ENCODE measurements at regions not wholly inside any gene's neighbourhood (a gene's known extent, or its start where the extent isn't known, plus 50 kb on each side); places are given as distances from the start of the nearest gene placed in this dataset.

DNA sequence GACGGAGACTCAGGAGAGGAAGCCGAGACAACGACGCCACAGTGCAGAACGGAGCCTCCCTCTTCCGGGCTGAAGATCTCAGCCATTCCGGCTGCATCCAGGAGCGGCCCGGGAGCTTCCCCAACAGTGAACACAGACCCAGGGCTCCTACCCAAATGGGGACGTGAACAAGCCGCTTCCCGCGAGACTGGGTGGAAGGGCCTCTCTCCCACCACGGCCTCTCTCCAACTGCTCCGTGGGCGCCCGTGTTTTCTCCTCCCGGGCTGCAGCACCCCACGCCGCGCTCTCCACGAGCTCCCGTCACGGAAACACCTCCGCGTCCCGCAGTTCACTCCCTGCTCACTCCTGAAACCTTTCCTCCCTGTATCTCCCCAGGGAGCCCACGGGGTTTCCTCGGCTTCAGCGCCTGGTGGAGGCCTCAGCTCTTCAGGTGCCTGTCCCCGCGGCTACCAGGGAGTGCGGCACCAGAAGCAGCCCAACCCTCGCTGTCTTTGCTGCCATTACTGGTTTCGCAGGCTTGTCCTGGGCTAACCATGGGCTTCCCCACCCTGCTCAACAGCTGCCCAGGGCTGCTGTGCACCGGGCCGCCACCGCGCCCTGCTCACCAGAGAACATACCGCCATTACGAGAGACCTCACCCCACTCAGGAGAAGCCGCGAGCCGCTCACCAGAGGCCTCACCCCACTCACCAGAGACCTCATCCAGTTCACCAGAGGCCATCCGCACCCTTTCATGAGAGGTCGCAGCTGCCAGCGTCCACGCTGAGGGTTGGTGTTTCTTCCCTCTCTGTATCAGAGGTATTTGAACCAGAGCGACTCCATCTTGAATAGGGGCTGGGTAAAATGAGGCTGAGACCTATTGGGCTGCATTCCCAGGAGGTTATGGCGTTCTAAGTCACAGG lies 922.8 kb downstream of the QKI start:
- intact Hi-C loops (cut with micrococcal nuclease) = no loop called here
- Mint-ChIP-seq H3K4me3 (no peak overlapping the region), H3K36me3 (ENCODE audit: low read depth) (no peaks in the 10 kb centered on the region), H3K4me1 (no peaks in the 10 kb centered on the region), H3K9me3 (no peaks in the 10 kb centered on the region), H3K27ac (no peak overlapping the region), H3K27me3 (no peaks in the 10 kb centered on the region)
- no peak for DNase-seq

DNA sequence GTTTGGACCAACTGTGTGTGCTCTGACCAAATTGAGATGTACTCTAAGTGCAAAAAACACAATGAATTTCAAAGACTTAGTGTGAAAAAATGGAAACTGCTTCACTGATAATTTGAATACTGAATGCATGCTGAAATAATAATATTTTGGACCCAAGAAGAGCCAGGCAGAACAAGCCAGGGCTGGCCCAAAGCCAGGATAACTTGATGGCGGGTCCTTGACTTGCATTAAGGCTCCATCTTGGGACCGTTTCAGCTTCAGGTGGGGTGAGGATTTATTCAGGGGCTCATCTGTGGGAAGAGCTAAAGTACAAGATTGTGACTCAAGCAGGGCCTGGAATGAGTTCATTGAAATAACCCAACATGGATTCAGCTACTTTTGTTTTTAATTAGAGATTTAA lies 921.9 kb downstream of the QKI start:
- no peak overlapping the region for H3K4me3 Mint-ChIP-seq
- H3K4me1 Mint-ChIP-seq = no peaks in the 10 kb centered on the region
- H3K36me3 Mint-ChIP-seq (ENCODE audit: low read depth) = no peaks in the 10 kb centered on the region
- DNase-seq = no peak
- intact Hi-C loops (cut with micrococcal nuclease) = no loop called here
- no peaks in the 10 kb centered on the region for H3K9me3 Mint-ChIP-seq
- H3K27me3 Mint-ChIP-seq = no peaks in the 10 kb centered on the region
- H3K27ac Mint-ChIP-seq = no peak overlapping the region

DNA sequence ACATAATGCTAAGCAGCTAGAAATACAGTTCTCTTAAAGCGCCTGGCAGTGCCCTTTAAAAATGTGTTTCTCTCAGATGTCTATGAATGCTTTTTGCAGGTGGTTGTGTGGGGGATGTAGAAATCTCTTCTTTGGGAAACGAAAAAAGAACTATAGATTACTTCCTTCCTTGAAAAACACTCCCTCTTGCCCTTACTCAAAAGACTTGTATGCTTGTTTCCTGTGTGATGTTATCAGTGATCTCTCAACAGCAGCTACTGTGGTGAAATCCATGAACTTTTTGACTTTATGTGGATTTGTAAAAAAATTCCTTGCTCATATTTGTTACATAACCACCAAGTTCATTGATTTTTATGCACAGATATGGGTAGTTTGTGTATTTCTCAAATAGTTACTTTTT lies 916.5 kb downstream of the QKI start:
- Mint-ChIP-seq H3K4me3 (no peak overlapping the region), H3K27me3 (no peaks in the 10 kb centered on the region), H3K27ac (no peak overlapping the region), H3K36me3 (ENCODE audit: low read depth) (no peaks in the 10 kb centered on the region), H3K9me3 (no peaks in the 10 kb centered on the region), H3K4me1 (no peaks in the 10 kb centered on the region)
- intact Hi-C loops (cut with micrococcal nuclease) = no loop called here
- DNase-seq = no peak

DNA sequence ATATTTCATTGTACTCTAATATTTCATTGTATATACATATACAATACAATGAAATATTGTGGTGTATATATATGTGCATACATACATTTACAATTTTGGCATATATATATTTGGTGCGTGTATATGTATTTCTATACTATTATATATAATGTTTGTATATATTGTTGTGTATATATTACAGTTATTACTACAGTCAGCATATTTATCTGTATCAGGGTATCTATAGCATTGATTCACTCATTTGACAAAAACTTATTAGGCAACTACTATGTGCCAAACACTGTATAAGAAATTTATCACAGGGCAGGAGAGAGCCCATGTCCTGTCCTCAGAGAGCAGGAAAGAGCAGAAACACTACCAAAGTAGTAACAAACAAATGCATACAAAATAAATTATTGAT lies 910.6 kb downstream of the QKI start:
- intact Hi-C loops (cut with micrococcal nuclease) = no loop called here
- Mint-ChIP-seq H3K27ac (no peak overlapping the region), H3K9me3 (peaks cover 11% of the 10 kb centered on the region), H3K4me1 (no peaks in the 10 kb centered on the region), H3K36me3 (ENCODE audit: low read depth) (no peaks in the 10 kb centered on the region), H3K4me3 (no peak overlapping the region), H3K27me3 (no peaks in the 10 kb centered on the region)
- no peak for DNase-seq

DNA sequence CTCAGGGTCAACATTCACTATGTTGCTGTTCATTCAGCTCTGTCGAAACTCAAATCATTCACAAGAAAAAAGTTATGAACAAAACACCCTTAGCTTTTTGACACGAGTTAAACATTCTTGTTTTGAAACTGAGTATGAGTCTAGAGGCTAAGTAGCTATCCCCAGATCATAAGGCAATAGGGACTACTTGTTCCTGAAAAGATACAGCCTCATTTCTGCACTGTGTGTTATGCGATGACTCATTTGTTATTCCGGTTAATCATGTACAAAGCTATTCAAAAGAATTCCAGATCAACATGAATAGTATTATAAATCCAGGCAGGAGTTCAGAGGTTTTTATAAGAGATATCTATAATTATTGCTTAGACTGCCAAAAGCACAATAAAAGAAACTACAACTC lies 908.0 kb downstream of the QKI start:
- intact Hi-C loops (cut with micrococcal nuclease) = no loop called here
- DNase-seq = no peak
- Mint-ChIP-seq H3K36me3 (ENCODE audit: low read depth) (no peaks in the 10 kb centered on the region), H3K4me1 (no peaks in the 10 kb centered on the region), H3K9me3 (peaks cover 11% of the 10 kb centered on the region), H3K4me3 (no peak overlapping the region), H3K27me3 (no peaks in the 10 kb centered on the region), H3K27ac (no peak overlapping the region)

DNA sequence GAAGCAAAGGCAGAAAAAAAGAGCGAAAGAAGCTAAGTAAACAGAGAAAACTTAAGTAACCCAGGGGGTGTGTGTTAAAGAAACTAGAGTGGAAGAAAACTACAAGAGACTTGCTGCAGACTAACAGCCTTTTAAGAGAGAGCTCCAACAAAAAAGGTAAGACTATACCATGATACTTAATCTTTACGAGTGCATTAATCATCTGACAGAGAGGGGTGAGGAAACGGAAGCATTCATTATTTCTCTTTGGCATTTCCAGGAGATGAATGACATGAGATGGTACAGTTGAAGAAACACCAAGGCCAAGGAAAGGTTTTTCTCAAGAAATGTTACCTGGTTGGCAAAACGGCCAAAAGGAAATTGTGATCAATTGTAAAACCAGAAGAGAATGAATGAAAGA lies 906.8 kb downstream of the QKI start:
- H3K27ac Mint-ChIP-seq = no peak overlapping the region
- no peak overlapping the region for H3K4me3 Mint-ChIP-seq

DNA sequence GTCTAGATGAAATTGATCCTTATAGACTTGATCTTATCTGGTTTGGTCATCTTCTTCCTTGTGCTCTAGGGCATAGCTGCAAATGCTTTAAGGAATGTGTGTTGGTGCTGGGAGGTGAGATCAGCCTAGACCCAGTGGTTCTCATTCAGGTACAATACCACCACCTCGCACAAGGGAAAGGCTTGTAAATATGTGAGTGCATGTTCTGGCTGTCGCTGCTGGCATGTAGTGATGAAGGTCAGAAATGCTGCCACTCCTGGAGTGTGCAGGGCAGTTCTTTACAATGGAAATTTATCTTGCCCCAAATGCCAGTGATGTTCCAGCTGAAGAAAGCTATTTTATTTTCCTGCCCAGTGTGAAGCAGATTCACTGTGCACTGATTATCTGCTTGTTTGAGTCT lies 900.9 kb downstream of the QKI start:
- Mint-ChIP-seq H3K4me1 (no peaks in the 10 kb centered on the region), H3K27ac (no peak overlapping the region), H3K4me3 (no peak overlapping the region), H3K9me3 (no peaks in the 10 kb centered on the region), H3K36me3 (ENCODE audit: low read depth) (no peaks in the 10 kb centered on the region), H3K27me3 (no peaks in the 10 kb centered on the region)
- DNase-seq = no peak
- intact Hi-C loops (cut with micrococcal nuclease) = no loop called here

More for the DNA sequence above, 906.8 kb downstream of the QKI start:
- Mint-ChIP-seq H3K9me3 (peaks cover 11% of the 10 kb centered on the region), H3K4me1 (no peaks in the 10 kb centered on the region), H3K27me3 (no peaks in the 10 kb centered on the region), H3K36me3 (ENCODE audit: low read depth) (no peaks in the 10 kb centered on the region)
- intact Hi-C loops (cut with micrococcal nuclease) = no loop called here
- no peak for DNase-seq

DNA sequence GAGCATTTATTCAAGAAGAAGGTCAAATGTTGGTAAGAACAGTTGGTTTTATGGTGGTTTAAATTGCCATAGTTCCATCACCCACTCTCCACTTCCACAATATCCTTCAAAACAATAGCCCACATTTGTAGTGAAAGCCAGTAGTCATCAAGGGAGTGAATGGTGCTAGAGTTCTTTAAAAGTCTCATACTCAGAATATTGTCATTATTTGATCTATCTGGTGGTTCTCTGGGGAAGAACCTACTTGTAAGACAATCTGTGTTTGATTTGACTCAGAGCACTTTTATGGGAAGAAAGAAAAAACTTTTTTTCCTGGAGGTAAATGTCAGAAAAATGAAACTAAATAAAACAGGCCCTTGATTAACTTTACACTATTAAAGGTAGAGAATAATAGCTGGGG lies 893.8 kb downstream of the QKI start:
- Mint-ChIP-seq H3K9me3 (no peaks in the 10 kb centered on the region), H3K27ac (no peak overlapping the region), H3K36me3 (ENCODE audit: low read depth) (no peaks in the 10 kb centered on the region), H3K4me1 (no peaks in the 10 kb centered on the region), H3K4me3 (no peak overlapping the region), H3K27me3 (no peaks in the 10 kb centered on the region)
- intact Hi-C loops (cut with micrococcal nuclease) = no loop called here
- DNase-seq = no peak

DNA sequence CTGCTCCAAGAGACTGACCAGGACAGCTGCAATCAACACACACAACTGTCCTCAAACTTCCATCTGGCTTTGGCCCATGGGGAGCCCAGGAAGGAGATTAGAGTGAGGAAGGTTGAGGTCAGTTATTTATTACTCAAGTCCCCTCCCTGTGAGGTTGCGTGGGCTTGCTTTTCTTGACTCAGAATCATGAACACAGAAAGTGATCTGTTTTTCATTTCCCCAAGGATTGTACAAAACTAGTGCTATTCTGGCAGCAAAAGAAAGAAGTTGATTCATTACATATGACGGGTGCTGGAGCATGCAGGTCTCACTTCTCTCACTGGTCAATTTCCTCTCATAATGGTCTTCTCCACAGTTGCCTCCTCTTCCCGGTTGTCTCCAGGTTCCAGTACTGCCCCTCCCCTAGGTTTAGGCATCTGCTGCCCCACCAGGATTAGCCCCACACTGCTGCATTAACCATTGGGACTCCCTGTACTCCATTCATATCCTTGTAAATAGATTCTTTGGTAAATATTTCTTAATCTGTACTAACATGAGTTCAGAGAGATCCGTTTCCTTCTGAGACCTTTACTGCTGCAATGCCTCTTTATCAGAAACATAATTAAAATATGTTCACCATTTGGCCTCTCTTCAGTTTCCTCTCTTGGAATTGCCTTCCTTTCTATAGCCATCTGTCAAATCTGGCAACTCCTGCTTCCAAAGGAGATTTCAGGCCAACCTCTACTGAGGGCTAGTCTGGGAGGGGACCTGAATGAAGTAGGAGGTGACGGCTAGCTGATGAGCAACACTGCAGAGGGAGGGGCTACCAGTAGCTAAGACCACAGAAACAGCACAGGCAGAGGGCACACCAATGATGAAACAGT lies 888.8 kb downstream of the QKI start:
- H3K9me3 Mint-ChIP-seq = no peaks in the 10 kb centered on the region
- intact Hi-C loops (cut with micrococcal nuclease) = no loop called here

DNA sequence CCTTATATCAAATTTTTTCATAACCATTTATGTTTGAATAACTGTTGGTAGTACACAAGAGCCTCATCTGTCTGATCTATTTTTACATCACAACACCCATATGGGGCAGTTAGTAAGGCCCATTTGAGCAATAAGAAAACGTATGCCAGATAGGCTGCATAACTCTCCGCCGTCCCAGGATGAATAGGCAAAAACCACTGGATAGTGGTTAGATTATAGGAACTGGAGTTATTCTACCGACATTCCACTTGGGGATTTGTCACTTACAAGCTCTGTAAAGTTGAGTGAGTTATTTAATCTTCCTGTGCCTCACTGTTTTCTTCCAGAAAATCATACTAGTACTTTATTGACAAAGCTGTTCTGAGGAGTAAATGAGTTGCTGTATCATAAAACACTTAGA lies 881.9 kb downstream of the QKI start:
- no peaks in the 10 kb centered on the region for H3K9me3 Mint-ChIP-seq
- H3K4me1 Mint-ChIP-seq = no peaks in the 10 kb centered on the region
- H3K27ac Mint-ChIP-seq = no peak overlapping the region
- no peak for DNase-seq
- no peaks in the 10 kb centered on the region for H3K27me3 Mint-ChIP-seq
- no peaks in the 10 kb centered on the region for H3K36me3 Mint-ChIP-seq (ENCODE audit: low read depth)
- no peak overlapping the region for H3K4me3 Mint-ChIP-seq
- intact Hi-C loops (cut with micrococcal nuclease) = no loop called here

More for the DNA sequence above, 888.8 kb downstream of the QKI start:
- Mint-ChIP-seq H3K4me1 (no peaks in the 10 kb centered on the region), H3K27ac (no peak overlapping the region), H3K4me3 (no peak overlapping the region), H3K27me3 (no peaks in the 10 kb centered on the region), H3K36me3 (ENCODE audit: low read depth) (no peaks in the 10 kb centered on the region)
- no peak for DNase-seq

DNA sequence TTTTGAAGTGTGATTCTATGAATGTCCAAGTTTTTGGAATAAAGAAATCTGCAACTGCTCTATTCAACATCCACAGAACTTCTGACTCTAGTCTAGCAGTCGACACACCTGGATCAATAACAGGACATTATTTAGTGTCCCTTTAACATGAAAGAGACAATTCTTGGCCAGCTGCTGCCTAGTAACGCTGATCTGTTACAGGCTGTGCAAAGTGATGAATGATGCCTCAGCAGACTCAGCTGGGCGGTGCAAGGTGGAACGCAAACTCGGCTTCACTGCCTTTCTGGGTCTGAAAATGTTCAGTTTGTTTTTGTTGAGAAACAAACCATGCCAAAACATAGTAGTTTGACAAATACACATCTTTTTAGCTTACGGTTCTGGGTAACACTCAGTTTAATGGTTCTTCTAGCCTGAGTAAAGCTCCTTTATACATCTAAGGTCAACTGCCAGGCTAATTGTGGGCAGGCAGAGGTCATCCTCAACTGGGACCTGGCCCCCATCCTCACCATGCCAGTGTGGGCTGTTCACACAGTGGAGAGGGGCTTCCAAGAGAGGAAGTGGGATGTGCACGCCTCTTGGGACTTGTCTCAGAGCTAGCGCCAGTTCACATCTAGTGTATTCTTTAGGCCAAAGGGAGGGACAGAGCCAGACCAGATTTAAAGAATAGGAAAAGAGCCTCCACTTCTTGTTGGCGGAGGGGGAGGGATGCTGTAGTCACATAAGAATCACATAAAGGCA lies 879.7 kb downstream of the QKI start:
- Mint-ChIP-seq H3K4me1 (no peaks in the 10 kb centered on the region), H3K9me3 (no peaks in the 10 kb centered on the region), H3K27me3 (no peaks in the 10 kb centered on the region), H3K4me3 (no peak overlapping the region), H3K27ac (no peak overlapping the region), H3K36me3 (ENCODE audit: low read depth) (no peaks in the 10 kb centered on the region)
- DNase-seq = no peak
- intact Hi-C loops (cut with micrococcal nuclease) = no loop called here

DNA sequence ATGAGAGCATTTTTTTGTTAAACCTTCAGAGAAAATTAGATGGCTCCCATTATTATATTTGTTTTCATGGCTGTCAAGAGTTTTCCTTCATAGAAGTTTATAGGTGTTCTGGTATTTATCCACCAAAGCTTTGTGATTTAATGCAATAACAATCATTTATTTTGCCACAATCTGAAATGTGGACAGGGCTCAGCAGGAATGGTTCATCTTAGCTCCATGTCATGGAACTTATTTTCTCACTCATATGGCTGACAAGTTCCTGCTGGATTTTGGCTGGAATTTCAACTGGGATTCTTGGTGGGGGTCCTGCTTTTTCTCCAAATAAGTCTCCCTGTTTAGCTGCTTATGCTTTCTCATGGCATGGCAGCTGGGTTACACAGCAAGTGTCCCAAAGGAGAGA lies 876.7 kb downstream of the QKI start:
- Mint-ChIP-seq H3K9me3 (no peaks in the 10 kb centered on the region), H3K27ac (no peak overlapping the region), H3K27me3 (no peaks in the 10 kb centered on the region), H3K4me3 (no peak overlapping the region), H3K36me3 (ENCODE audit: low read depth) (no peaks in the 10 kb centered on the region), H3K4me1 (no peaks in the 10 kb centered on the region)
- DNase-seq = no peak
- intact Hi-C loops (cut with micrococcal nuclease) = no loop called here

DNA sequence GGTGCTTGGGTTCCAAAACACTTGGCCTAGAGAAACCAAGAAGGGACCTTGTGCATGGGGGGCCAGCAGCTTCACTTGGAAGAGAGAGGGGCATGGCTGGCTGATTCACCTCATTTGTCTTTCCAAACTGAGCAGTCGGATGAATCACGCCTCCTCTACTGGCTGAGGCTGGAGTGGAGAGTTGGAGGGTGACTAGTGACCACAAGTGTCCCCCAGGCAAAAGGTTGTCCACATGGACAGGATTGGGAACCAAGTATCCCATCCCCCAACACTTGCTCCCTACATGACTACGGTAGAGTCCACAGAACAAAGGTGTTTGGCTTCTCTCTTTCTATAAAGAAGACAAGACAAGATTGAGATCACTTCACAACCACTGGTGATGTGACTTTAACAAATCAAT lies 875.6 kb downstream of the QKI start:
- Mint-ChIP-seq H3K27ac (no peak overlapping the region), H3K36me3 (ENCODE audit: low read depth) (no peaks in the 10 kb centered on the region), H3K27me3 (no peaks in the 10 kb centered on the region), H3K9me3 (no peaks in the 10 kb centered on the region), H3K4me1 (no peaks in the 10 kb centered on the region), H3K4me3 (no peak overlapping the region)
- intact Hi-C loops (cut with micrococcal nuclease) = no loop called here
- no peak for DNase-seq

DNA sequence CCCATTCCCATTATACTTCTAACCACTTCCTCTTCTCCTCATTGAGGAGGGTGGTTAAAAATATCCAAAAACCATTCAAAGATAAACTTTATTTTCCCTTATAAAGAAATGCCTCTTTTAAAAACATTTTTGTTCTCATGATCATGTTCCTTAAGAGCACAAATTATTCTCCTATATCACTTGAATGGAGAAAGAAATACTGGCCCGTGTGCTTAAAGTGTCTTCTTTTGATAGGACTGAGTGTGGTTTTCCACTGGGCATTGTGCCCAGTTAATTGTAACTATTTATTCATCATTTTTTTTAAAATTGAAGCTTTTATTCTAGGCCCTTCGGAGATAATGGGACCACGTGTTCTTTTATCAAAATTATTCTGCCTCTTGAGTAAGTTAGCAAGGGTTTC lies 871.5 kb downstream of the QKI start:
- Mint-ChIP-seq H3K36me3 (ENCODE audit: low read depth) (no peaks in the 10 kb centered on the region), H3K4me3 (no peak overlapping the region), H3K9me3 (no peaks in the 10 kb centered on the region), H3K27me3 (no peaks in the 10 kb centered on the region), H3K4me1 (no peaks in the 10 kb centered on the region), H3K27ac (no peak overlapping the region)
- intact Hi-C loops (cut with micrococcal nuclease) = no loop called here
- DNase-seq = no peak
